Stomach (tissue), 4 donors: ENCODE measurements at regions not wholly inside any gene's neighbourhood (a gene's known extent, or its start where the extent isn't known, plus 50 kb on each side); places are given as distances from the start of the nearest gene placed in this dataset.

Experiments used
- CTCF ChIP-seq, 7 experiments: fragments of 450-650 bp in 4 of 7; fragments of 200-600 bp in 3 of 7; sonication (generic) in 3 of 7; IDR thresholded peaks; one replicate each; pipeline ENCODE4 v1.5.1; 2016 to 2019; ENCODE audit warnings: antibody characterized with exemption in 7 of 7, control low read depth in 2 of 7, mild to moderate bottlenecking in 1 of 7
- EP300 ChIP-seq: sonication (generic); formaldehyde crosslinking; IDR thresholded peaks from one replicate; pipeline ENCODE4 v1.6.1; 2017; ENCODE audit warnings: antibody characterized with exemption
- POLR2A ChIP-seq, 4 donors: fragments of 450-650 bp; IDR thresholded peaks; one replicate each; pipeline ENCODE4 v1.6.1; 2016; ENCODE audit warnings: antibody characterized with exemption in 4 of 4, control low read depth in 2 of 4, mild to moderate bottlenecking in 1 of 4, moderate library complexity in 1 of 4

GRCh38 chr17:33819539-33819938 is 435.5 kb upstream of the CCL2 start:
- TF ChIP-seq CTCF (IDR thresholded peaks at IDR 0.05): no peak
- no peak for TF ChIP-seq EP300
- TF ChIP-seq POLR2A (IDR thresholded peaks at IDR 0.05): no peak
